ENCODE measurements at regions not wholly inside any gene's neighbourhood (a gene's known extent, or its start where the extent isn't known, plus 50 kb on each side); places are given as distances from the start of the nearest gene placed in this dataset.

DNA sequence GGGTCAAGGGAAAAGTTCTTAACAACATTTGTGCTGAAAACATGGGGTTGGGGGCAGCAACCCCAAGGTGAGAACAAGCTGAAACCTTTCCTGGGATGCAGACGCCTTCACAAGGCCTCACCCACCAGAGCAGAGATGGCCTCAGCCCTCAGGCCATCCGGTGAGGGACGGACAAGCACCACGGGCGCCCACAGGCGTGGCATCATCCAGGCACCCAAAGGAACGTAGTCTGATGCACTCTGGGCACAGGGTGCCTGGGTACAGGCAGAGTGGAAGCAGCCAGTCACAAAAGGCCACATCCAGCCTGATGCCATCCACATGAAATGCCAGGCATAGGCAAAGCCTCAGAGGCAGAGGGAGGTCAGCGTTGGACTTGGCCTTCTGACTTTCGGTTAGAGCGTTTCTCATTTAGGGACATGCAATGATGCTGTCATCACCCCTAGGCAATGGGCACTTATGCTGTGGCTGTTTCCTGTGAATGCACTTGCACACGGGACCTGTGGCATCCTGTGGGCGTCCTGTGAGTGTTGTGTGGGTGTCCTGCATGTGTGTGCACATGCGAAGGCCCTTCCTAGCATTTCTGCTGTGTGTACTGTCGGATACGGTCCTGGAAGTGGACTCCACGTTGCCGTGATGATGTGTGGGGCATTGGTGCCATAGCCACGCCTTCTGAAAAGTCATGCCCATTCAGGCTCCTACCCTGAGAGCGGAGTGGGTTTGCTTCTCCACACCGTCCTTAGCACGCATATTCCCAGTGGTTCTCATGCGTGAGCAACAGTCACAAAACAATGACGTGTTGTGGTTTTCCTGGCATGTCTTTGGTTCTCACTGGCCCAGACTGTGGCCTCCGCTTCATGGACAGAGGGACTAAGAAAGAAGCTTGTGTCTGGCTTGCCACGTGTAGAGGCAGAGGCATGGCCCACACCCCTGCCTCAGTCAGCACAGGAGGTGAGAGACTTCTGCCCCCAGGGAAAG lies 52.7 kb upstream of the ZNF469 start:
- no peak for TF ChIP-seq TAF1 (IDR thresholded peaks at IDR 0.05; ENCODE audit: low read depth, low read length)
- TF ChIP-seq POLR2AphosphoS5 (IDR thresholded peaks at IDR 0.05; ENCODE audit: low read depth, low read length), result no peak
- no peak for TF ChIP-seq POLR2A (IDR thresholded peaks at IDR 0.05; ENCODE audit: low read depth, low read length)
- no peak for TF ChIP-seq SPI1 (IDR thresholded peaks at IDR 0.05; ENCODE audit: low read depth, low read length)
- TF ChIP-seq PAX5 (IDR thresholded peaks at IDR 0.05; ENCODE audit: insufficient read depth, low read length, severe bottlenecking), result no peak
